ENCODE measurements at regions not wholly inside any gene's neighbourhood (a gene's known extent, or its start where the extent isn't known, plus 50 kb on each side); places are given as distances from the start of the nearest gene placed in this dataset.
"Not testable (repeated sequence)": the region's sequence is repeated elsewhere in the genome, so short reads cannot be mapped to it uniquely, and the experiment has no call there.

GRCh38 chr22:48997605-48998004, 830.1 kb downstream of the BRD1 start:
- not testable (repeated sequence) for H3K4me3 ChIP-seq (ENCODE audit: low read depth in 1 of 5, low read length in 5 of 5); H3K27me3 ChIP-seq (ENCODE audit: control insufficient read depth in 5 of 5, insufficient read depth in 4 of 5, low read length in 5 of 5); H3K27ac ChIP-seq (ENCODE audit: low read depth, low read length); H3K9me3 ChIP-seq (ENCODE audit: control insufficient read depth in 5 of 5, low read length in 5 of 5); H3K9ac ChIP-seq (ENCODE audit: low read length in 5 of 5); H3K36me3 ChIP-seq (ENCODE audit: control insufficient read depth in 5 of 5, insufficient read depth in 5 of 5, low read length in 5 of 5); H3K4me1 ChIP-seq (ENCODE audit: control insufficient read depth in 5 of 5, insufficient read depth in 5 of 5, low read length in 5 of 5)

- Histone ChIP-seq H3K9me3 (ENCODE audit: control insufficient read depth in 5 of 5, low read length in 5 of 5) (peaks cover 0 to 5% (median 0%) of the 10 kb centered on the region in 5 donors), H3K36me3 (ENCODE audit: control insufficient read depth in 5 of 5, insufficient read depth in 5 of 5, low read length in 5 of 5) (no peaks in the 10 kb centered on the region), H3K4me3 (ENCODE audit: low read depth in 1 of 5, low read length in 5 of 5) (no peak overlapping the region), H3K27me3 (ENCODE audit: control insufficient read depth in 5 of 5, insufficient read depth in 4 of 5, low read length in 5 of 5) (no peaks in the 10 kb centered on the region), H3K27ac (ENCODE audit: low read depth, low read length) (no peak overlapping the region), H3K9ac (ENCODE audit: low read length in 5 of 5) (no peak overlapping the region), H3K4me1 (ENCODE audit: control insufficient read depth in 5 of 5, insufficient read depth in 5 of 5, low read length in 5 of 5) (no peaks in the 10 kb centered on the region)
These were observed 834.0 kb downstream of the BRD1 start for GRCh38 chr22:48993655-48994054.

- no peaks in the 10 kb centered on the region for H3K36me3 ChIP-seq (ENCODE audit: control insufficient read depth in 5 of 5, insufficient read depth in 5 of 5, low read length in 5 of 5)
- H3K4me1 ChIP-seq (ENCODE audit: control insufficient read depth in 5 of 5, insufficient read depth in 5 of 5, low read length in 5 of 5), result no peaks in the 10 kb centered on the region
- no peaks in the 10 kb centered on the region for H3K9me3 ChIP-seq (ENCODE audit: control insufficient read depth in 5 of 5, low read length in 5 of 5)
- H3K27ac ChIP-seq (ENCODE audit: low read depth, low read length), result no peak overlapping the region
- H3K27me3 ChIP-seq (ENCODE audit: control insufficient read depth in 5 of 5, insufficient read depth in 4 of 5, low read length in 5 of 5), result peaks cover 0 to 30% (median 14%) of the 10 kb centered on the region in 5 donors
- no peak overlapping the region for H3K4me3 ChIP-seq (ENCODE audit: low read depth in 1 of 5, low read length in 5 of 5)
- no peak overlapping the region for H3K9ac ChIP-seq (ENCODE audit: low read length in 5 of 5)
These were observed 843.0 kb downstream of the BRD1 start for GRCh38 chr22:48984639-48985038.

- no peak overlapping the region for H3K27ac ChIP-seq (ENCODE audit: low read depth, low read length)
- H3K4me3 ChIP-seq (ENCODE audit: low read depth in 1 of 5, low read length in 5 of 5), result no peak overlapping the region
- no peaks in the 10 kb centered on the region for H3K4me1 ChIP-seq (ENCODE audit: control insufficient read depth in 5 of 5, insufficient read depth in 5 of 5, low read length in 5 of 5)
- H3K9me3 ChIP-seq (ENCODE audit: control insufficient read depth in 5 of 5, low read length in 5 of 5), result peaks cover 0 to 5% (median 3%) of the 10 kb centered on the region in 5 donors
- peaks cover 0 to 30% (median 19%) of the 10 kb centered on the region in 5 donors for H3K27me3 ChIP-seq (ENCODE audit: control insufficient read depth in 5 of 5, insufficient read depth in 4 of 5, low read length in 5 of 5)
- H3K36me3 ChIP-seq (ENCODE audit: control insufficient read depth in 5 of 5, insufficient read depth in 5 of 5, low read length in 5 of 5), result no peaks in the 10 kb centered on the region
- no peak overlapping the region for H3K9ac ChIP-seq (ENCODE audit: low read length in 5 of 5)
These were observed 845.3 kb downstream of the BRD1 start for GRCh38 chr22:48982321-48982905.

- H3K36me3 ChIP-seq (ENCODE audit: control insufficient read depth in 5 of 5, insufficient read depth in 5 of 5, low read length in 5 of 5), result no peaks in the 10 kb centered on the region
- peaks cover 0 to 36% (median 22%) of the 10 kb centered on the region in 5 donors for H3K27me3 ChIP-seq (ENCODE audit: control insufficient read depth in 5 of 5, insufficient read depth in 4 of 5, low read length in 5 of 5)
- H3K9me3 ChIP-seq (ENCODE audit: control insufficient read depth in 5 of 5, low read length in 5 of 5), result peaks cover 0 to 5% (median 3%) of the 10 kb centered on the region in 5 donors
- H3K9ac ChIP-seq (ENCODE audit: low read length in 5 of 5), result no peak overlapping the region
- no peak overlapping the region for H3K27ac ChIP-seq (ENCODE audit: low read depth, low read length)
- no peak overlapping the region for H3K4me3 ChIP-seq (ENCODE audit: low read depth in 1 of 5, low read length in 5 of 5)
- no peaks in the 10 kb centered on the region for H3K4me1 ChIP-seq (ENCODE audit: control insufficient read depth in 5 of 5, insufficient read depth in 5 of 5, low read length in 5 of 5)
These were observed 846.2 kb downstream of the BRD1 start for GRCh38 chr22:48981371-48982061.

- H3K9me3 ChIP-seq (ENCODE audit: control insufficient read depth in 5 of 5, low read length in 5 of 5), result peaks cover 0 to 5% (median 3%) of the 10 kb centered on the region in 5 donors
- H3K9ac ChIP-seq (ENCODE audit: low read length in 5 of 5), result no peak overlapping the region
- H3K36me3 ChIP-seq (ENCODE audit: control insufficient read depth in 5 of 5, insufficient read depth in 5 of 5, low read length in 5 of 5), result no peaks in the 10 kb centered on the region
- peaks cover 0 to 38% (median 22%) of the 10 kb centered on the region in 5 donors for H3K27me3 ChIP-seq (ENCODE audit: control insufficient read depth in 5 of 5, insufficient read depth in 4 of 5, low read length in 5 of 5)
- no peak overlapping the region for H3K27ac ChIP-seq (ENCODE audit: low read depth, low read length)
- H3K4me1 ChIP-seq (ENCODE audit: control insufficient read depth in 5 of 5, insufficient read depth in 5 of 5, low read length in 5 of 5), result no peaks in the 10 kb centered on the region
- no peak overlapping the region for H3K4me3 ChIP-seq (ENCODE audit: low read depth in 1 of 5, low read length in 5 of 5)
These were observed 846.8 kb downstream of the BRD1 start for GRCh38 chr22:48980918-48981317.

- no peak overlapping the region for H3K27ac ChIP-seq (ENCODE audit: low read depth, low read length)
- H3K27me3 ChIP-seq (ENCODE audit: control insufficient read depth in 5 of 5, insufficient read depth in 4 of 5, low read length in 5 of 5), result peaks cover 0 to 38% (median 23%) of the 10 kb centered on the region in 5 donors
- no peak overlapping the region for H3K4me3 ChIP-seq (ENCODE audit: low read depth in 1 of 5, low read length in 5 of 5)
- H3K9ac ChIP-seq (ENCODE audit: low read length in 5 of 5), result no peak overlapping the region
- peaks cover 0 to 5% (median 3%) of the 10 kb centered on the region in 5 donors for H3K9me3 ChIP-seq (ENCODE audit: control insufficient read depth in 5 of 5, low read length in 5 of 5)
- H3K36me3 ChIP-seq (ENCODE audit: control insufficient read depth in 5 of 5, insufficient read depth in 5 of 5, low read length in 5 of 5), result no peaks in the 10 kb centered on the region
- H3K4me1 ChIP-seq (ENCODE audit: control insufficient read depth in 5 of 5, insufficient read depth in 5 of 5, low read length in 5 of 5), result no peaks in the 10 kb centered on the region
These were observed 847.3 kb downstream of the BRD1 start for GRCh38 chr22:48980409-48980808.

GRCh38 chr22:48979482-48979881, 848.2 kb downstream of the BRD1 start:
- Histone ChIP-seq H3K9ac (ENCODE audit: low read length in 5 of 5) (no peak overlapping the region), H3K27me3 (ENCODE audit: control insufficient read depth in 5 of 5, insufficient read depth in 4 of 5, low read length in 5 of 5) (peaks cover 1 to 33% (median 27%) of the 10 kb centered on the region in 5 donors), H3K27ac (ENCODE audit: low read depth, low read length) (no peak overlapping the region), H3K4me3 (ENCODE audit: low read depth in 1 of 5, low read length in 5 of 5) (no peak overlapping the region), H3K9me3 (ENCODE audit: control insufficient read depth in 5 of 5, low read length in 5 of 5) (peaks cover 0 to 5% (median 3%) of the 10 kb centered on the region in 5 donors), H3K4me1 (ENCODE audit: control insufficient read depth in 5 of 5, insufficient read depth in 5 of 5, low read length in 5 of 5) (no peaks in the 10 kb centered on the region), H3K36me3 (ENCODE audit: control insufficient read depth in 5 of 5, insufficient read depth in 5 of 5, low read length in 5 of 5) (no peaks in the 10 kb centered on the region)

- Histone ChIP-seq H3K9ac (ENCODE audit: low read length in 5 of 5) (no peak overlapping the region), H3K27me3 (ENCODE audit: control insufficient read depth in 5 of 5, insufficient read depth in 4 of 5, low read length in 5 of 5) (peaks cover 6 to 40% (median 28%) of the 10 kb centered on the region in 5 donors), H3K4me1 (ENCODE audit: control insufficient read depth in 5 of 5, insufficient read depth in 5 of 5, low read length in 5 of 5) (no peaks in the 10 kb centered on the region), H3K9me3 (ENCODE audit: control insufficient read depth in 5 of 5, low read length in 5 of 5) (peaks cover 0 to 5% (median 3%) of the 10 kb centered on the region in 5 donors), H3K27ac (ENCODE audit: low read depth, low read length) (no peak overlapping the region), H3K4me3 (ENCODE audit: low read depth in 1 of 5, low read length in 5 of 5) (no peak overlapping the region), H3K36me3 (ENCODE audit: control insufficient read depth in 5 of 5, insufficient read depth in 5 of 5, low read length in 5 of 5) (no peaks in the 10 kb centered on the region)
These were observed 850.8 kb downstream of the BRD1 start for GRCh38 chr22:48976556-48977535.
